HG02623 (cell line): ENCODE measurements at regions not wholly inside any gene's neighbourhood (a gene's known extent, or its start where the extent isn't known, plus 50 kb on each side); places are given as distances from the start of the nearest gene placed in this dataset.

ENCODE experiments used
- ATAC-seq: cut with Tn5 transposase; IDR thresholded peaks from one replicate; pipeline ENCODE4 v1.9.1; 2021; ENCODE audit warnings: moderate library complexity; ENCODE audit not compliant: unreplicated experiment

DNA sequence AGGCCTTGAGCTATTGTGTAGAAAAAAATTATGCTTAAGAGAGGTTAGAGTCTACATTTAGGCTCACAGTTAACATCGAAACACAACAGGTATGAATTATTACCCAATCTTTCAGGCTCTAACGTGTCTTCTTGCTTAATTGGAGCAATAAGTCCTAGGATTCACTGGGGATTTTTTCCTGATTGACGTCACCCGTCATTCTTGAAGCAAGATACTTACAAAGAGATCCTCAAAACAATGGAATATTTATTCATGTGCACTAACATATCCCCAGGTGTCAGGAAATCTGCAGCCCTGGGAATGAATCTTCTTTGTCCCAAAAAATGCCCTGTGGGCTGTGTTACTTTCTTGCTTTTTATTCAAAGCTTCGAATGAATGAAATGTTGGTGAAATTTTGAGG, 413.5 kb downstream of the NFIB start:
- ATAC-seq, result no peak

DNA sequence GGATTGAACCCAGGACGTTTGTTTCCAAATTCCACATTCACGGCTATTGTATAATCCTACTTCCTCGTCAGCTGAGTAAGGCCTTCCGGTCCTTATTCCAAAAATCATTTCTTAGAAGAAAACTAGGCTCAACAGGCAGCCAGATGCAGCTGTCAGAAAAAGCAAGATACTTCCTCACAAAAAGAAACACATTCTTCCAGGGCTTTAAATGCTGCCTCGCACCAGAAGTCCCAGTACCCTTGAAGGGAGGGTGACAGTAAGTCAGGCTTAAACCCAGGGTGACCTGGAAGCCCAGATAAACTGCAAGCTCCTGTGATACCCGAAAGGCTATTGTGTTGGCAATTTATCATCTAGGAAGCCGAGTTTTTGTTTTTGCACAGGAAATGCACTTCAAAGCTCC, 414.0 kb downstream of the NFIB start:
- ATAC-seq, result no peak

DNA sequence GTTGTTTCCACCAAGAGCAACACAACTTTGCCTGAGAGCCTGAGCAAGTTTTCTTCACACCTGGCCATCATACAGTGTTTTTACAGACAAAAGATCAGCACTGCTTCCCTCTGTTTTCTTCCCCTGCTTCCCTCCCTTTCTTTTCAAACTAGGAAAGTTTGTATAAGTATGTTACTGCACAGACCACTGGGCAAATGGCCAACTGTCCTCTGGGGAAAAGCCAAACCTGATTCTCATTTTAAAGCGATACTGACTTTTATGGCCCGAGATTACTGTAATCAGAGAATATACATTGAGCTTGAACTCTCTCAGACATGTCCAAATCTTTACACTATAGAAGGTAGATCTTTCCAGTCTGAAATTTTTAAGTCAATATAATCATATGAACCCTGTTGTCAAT, 415.0 kb downstream of the NFIB start:
- no peak for ATAC-seq

DNA sequence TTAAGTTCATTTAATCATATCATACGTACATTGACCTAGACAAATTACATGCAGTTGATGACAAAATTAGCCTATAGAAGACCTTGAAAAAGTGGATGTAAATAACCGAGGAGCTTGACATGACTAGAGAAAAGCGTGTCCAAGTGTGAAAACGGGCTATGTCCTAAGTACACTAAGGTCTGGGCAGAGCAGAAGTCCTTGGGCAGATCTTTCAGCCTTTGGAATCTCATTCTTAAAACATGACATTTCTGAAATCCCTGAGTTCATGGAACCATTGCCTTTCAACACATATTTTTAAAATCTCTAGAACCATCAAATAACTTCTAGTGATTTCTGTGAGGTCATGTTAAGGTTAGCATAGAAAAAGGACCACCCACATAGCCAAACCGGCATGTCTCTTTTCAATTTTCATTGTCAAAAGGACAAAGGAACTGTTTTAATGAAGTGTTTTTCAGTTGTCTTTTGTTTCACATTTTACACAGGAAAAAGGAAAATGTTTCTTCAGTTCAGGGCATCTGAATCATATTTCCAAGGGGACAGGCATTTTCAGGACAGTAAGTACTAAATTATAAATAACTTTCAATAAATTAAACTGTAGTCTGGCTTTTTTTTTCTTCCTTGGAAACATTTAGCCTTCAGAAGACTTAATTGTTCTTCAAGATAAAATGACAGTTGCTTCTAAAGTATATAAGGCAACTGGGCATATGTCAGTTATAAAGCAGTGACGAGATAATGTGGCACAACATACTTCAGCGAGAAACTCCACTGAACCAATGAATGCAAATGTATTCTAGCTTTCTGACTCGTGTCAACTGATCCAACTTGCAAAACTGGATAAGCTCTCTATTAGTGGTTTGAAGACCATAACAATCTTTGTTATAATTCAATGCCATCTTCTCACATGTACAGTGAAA, 416.8 kb downstream of the NFIB start:
- no peak for ATAC-seq

DNA sequence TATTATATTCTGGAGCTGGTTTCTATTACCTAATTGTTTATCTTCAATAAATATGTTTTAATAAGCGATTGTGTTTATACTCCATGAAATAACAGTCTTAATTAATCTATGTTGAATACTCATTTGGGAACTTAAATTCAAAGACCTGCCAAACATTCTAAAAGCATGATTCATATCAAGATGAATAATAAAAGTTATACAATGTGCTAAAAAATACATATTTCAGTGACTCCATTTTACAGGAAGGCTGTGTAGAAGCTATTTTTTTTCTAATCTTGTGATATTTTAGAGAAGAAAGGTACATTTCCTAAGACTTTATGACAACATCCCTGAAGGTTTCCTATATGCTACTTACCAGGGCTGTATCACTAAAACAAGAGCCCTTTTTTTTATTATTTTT, 417.9 kb downstream of the NFIB start:
- ATAC-seq, result no peak

DNA sequence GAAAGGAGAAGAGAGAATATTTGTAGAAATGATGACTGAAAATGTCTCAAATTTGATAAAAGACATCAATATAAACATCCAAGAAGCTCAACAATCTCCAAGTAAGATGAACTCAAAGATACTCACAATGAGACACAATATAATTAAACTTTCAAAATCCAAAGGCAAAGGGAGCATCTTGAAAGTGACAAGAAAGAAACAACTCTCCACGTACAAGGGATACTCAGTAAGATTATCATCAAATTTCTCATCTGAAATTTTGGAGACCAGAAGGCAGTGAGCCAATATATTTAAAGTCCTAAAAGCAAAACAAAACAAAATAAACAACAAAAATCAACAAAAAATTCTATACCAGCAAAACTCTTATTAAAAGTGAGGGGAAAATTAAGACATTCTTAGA, 428.7 kb downstream of the NFIB start:
- no peak for ATAC-seq

DNA sequence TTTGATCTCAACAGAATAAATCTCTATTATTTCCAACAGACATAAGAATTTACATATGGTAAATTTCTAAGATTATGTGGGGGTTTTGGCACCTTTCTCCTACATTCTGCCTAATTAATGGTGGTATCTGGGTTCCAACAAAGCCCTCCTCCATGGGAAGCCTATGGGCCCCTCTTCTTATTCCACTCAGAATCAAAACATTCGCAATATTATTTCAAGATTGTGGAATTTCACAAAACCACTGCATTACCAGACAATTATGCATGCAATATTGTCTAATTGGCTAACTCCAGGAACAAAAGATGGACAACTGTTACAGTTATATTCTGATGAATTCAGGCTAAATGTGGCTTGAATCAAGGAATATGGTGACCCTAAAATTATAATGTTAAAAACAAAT, 434.0 kb downstream of the NFIB start:
- no peak for ATAC-seq

DNA sequence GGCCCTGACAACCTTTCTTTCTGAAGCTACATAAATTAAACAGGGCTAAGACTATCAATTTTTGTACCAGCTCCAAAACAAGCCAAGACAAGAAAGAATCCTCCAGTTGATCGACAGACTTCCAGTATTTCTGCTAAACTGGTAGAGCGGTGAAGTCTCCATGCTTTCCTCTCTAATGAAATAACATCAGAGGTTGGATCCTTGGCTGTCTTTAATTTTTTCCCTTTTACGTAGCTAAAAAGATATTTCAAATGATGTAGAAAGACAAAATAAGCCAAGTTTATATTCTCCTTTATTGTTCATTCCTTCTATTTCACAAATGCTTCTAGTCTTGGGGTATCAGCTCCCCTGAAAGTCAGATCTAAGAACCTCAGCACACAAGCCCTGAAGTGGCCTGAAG, 434.9 kb downstream of the NFIB start:
- no peak for ATAC-seq

DNA sequence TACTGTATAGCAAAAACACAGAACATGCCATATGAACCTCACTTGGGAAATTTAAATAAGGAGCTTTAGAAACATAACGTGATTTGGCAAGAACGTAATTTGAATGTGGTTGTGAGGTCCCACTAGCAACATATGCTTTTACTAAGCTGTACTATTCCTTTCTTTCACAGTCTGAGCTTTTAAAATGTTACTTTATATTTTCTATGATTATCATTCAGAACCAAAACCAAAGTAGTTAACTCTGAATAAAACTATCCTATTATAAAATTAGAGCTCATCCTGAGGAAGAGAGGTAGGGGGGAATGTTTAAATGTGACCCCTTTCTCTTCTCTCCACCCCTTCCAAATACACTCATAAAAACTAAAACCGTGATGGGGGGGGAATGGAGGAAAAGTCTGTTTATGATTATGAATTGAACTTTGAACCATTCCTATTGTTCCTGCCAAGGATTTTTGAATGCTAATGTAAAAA, 435.7 kb downstream of the NFIB start:
- ATAC-seq, result no peak

DNA sequence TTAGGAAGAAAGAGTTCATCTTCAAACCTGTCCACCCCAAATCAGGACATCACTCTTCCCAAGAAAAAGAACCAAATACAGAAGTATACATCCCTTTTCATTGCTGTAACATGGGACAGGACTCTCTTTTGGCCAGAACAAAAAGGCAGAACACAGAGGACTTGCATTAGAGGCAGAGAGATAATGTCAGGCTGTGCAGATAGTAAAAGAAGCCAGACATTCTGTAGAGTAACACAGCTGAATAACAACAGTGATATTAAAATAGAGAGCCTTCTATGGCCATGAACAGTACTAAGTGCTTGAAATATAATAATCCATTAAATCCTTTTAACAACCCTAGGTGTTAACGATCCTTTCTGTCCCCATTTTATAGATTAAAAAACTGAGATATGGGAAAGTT, 437.2 kb downstream of the NFIB start:
- ATAC-seq, result no peak

DNA sequence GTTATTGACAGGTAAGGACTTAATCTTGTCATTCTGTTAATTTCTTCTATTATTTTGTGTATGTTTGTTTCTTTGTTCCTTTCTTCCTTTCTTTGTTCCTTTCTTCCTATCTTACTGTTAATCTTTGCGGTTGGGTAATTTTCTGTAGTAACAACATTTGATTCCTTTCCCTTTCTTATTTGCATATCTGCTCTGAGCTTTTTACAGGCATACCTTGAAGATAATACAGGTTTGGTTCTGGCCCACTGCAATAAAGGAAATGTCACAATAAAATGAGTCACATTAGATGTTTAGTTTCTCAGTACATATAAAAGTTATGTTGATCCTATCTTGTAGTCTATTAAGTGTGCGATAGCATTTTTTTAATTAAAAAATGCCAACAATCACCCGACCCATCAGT, 440.7 kb downstream of the NFIB start:
- no peak for ATAC-seq

DNA sequence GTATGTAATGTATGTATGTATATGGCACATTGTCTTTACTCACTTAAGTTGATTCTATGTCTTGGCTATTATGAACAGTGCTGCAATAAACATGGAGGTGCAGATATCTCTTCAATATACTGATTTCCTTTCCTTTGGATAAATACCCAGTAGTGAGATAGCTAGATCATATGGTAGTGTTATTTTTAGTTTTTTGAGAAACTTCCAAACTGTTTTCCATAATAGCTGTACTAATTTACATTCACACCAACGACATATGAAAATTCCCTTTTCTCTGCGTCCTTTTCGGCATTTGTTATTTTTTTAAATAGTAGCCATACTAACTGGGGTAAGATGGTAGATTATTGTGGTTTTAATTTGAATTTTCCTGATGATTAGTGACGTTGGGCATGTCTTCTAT, 445.6 kb downstream of the NFIB start:
- ATAC-seq, result no peak

DNA sequence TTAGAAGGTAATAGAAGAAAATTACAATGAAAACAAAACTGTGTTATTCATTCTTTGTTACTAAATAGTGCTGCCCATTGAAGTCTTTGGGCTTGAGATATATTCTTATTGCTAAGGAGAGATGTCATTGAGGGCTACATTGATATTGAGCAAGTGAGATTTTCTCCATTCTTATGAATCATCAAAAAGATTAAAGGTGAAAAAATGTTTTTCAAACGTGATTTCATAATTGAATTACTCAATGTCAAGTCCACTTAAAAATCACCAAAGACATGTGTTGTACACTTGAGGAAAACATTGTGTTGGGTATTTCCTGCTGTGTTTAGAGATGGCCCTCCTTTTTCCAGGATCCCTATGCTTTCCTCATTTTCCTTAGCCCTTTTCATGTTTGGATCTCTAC, 448.1 kb downstream of the NFIB start:
- ATAC-seq, result no peak

DNA sequence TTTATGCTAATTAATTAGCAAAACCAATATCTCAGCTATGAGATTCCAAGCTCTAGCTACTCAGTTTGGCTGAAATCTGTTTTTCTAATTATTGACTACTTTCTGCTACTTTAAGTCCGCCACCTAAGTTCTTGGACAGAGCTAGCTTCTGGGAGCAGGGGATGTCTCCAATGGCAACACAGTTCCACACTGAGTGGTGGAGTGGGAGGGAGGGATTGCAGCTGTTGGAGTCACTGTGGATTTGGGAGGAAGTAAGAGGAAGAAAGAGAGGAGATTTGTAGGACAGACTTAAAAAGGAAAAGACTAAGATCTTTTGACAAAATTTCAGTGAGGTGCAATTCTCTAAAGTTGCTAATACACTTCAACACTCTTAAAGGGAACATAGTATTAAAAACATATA, 450.8 kb downstream of the NFIB start:
- no peak for ATAC-seq

DNA sequence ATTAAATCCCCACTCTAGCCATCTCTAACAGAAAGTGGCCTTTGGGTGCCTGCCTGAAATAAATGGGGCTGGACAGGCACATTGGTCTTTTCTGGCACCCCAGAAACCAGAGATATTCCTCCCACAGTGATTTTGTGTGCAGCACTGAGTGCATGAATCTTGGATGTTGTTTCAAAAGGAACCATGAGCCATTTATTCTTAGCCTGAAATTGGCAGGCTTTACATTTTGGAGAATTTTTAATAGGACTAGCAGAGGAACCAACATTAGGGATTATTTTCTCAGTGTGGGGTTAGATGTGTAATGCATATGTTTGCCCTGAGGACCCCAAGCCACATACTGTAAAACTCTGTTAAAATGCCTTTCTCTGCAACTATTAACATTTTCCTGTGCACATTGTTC, 451.3 kb downstream of the NFIB start:
- ATAC-seq, result no peak

DNA sequence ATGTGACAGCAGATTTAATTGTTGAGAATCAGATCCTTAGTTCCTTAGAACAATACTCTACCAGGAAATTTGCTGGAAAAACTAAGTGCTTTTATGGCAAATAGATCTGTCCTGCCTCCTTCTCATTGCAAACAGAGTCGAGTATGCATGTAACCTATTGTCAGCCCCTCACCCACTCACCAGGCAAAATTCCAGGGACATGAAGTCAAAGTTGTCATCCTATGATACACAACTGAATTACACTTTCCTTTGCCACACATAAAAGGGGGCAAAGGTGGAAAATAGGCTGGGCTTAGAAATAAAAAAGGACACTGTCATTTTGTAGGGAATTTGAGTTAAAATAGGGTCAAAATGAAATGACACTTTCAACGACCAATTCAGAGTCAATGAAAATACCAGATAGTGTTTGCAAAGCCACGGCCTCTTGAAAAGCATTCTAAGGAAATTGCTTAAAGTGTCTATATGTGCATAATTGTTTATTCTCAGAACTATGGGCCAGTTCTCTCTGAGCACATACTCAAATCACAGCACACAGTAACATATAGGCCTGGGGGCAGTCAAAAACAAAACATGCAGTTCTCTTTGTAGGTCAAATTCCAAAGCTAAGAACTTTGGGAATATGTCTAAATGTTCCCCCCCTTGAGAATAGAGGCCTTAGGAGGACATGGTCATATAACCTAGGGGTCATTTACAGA, 452.8 kb downstream of the NFIB start:
- ATAC-seq, result no peak

DNA sequence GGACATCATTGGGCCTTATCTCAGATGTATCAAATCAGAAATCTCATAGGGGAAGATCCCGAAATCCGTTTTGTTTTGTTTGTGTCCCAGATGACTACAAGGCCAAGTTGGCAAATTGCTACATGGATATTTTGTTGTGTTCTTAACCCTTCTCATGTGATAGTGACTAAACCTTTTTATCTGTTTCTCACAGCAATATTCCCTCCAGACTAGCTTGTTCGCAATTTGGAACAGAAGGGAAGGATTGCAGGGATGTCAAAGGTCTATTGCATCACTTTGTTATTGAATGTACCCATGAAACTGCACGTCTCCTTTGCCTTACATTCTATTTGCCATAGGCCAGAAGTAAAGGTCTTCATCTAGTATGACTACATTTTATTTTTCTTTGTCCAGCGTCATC, 453.9 kb downstream of the NFIB start:
- ATAC-seq, result no peak

DNA sequence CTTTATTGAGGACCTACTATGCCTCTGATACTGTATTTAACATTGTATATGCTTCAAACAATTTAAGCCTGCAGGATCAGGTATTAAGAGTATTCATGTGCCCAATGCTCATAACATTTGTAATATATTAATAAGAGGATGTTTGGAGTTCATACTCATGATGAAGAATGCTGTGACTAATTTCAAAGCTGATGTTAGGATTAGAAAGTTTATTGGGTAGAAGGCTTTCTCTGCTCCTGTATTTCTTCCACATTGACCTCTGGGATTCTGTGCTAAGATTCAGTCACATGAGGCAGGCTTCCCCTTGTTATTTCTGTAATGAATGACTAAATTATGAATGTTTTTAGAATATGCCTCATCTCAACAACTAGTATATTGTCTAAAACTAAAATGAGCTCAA, 456.4 kb downstream of the NFIB start:
- no peak for ATAC-seq

DNA sequence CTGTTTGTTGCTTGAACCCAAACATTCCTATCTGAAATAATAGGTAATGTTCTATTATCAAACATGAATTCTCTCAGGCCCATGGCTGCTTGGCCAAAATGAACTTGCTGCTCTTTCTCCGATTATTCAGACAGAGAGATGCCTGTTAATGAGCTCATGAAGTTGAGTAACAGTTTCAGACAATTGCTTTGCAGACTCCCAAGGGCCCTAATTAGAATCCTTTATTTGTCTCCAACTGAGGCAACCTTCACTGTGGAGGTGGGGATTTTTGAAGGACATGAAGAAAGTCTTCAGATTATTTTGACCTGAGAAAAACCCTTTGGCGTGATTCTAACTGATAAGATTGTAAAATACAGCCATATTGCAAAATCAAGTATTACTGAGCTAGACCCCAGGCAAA, 466.7 kb downstream of the NFIB start:
- ATAC-seq, result no peak

DNA sequence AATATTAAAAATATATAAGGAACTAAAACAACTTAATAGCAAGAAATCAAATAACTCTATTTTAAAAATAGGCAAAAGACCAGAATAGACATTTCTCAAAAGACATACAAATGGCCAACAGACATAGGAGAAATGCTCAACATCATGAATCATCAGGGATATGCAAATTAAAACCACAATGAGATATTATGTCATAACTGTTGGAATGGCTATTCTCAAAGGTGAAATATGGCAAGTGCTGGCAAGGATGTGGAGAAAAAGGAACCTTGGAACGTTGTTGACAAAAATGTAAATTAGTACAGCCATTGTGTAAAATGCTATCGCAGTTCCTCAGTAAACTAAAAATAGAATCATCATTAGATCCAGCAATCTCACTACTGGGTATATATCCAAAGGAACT, 468.5 kb downstream of the NFIB start:
- ATAC-seq, result no peak

DNA sequence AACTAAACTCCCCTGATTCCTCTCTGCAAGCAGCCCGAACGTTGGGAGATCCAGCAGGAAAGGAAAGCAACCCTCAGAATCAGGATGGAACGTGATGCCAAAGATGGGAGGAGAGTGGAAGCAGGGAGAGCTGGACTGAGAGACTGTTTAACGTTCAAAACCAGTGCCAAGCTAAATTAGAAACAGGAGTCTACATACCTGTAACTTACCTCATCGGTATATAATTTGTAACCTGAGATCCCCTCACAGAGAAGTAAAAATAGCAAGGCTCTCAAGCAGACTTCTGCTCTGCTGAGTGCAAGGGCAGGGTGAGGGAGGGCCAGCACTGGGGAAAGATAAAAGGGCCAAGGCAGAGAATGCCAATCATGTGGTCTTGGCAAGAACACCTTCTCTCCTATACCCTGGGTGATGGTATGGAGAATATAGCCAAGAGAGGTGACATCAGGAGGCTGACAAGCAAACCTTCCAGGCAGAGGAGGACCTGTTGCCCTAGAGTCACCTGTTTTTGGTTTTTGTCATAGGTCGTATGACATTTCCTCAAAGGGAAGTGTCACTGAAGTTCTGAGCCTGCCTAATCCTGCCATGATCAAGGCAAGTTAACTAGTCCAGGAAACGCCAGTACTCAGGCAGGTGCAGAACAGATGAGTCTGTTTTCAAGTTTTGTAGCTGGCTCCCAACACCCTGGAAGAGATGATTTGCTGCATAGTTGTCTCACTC, 472.0 kb downstream of the NFIB start:
- ATAC-seq, result no peak

DNA sequence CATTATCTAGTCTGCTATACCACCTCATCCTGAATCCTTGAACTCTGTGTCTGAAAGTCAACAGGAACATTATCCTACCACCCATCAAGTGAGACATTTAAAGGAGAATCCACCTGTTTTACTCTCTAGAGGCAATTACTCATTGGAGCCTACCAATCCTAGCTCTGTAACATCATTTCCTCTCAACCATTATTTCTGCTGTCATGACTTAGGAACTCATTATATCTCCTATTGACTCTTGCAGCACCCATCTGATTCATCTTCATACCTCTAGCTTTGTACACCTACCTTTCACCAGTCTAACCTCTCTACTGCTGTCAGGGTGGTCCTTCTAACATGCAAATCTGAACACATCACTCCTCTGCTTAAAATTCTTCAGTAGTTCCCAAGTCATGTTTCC, 481.5 kb downstream of the NFIB start:
- no peak for ATAC-seq
